ENCODE measurements at regions not wholly inside any gene's neighbourhood (a gene's known extent, or its start where the extent isn't known, plus 50 kb on each side); places are given as distances from the start of the nearest gene placed in this dataset.

GRCh38 chr22:48619721-48620120, 1208.0 kb downstream of the BRD1 start:
- Mint-ChIP-seq H3K4me1 (peaks cover under 1% of the 10 kb centered on the region), H3K27me3 (ENCODE audit: low read depth) (no peaks in the 10 kb centered on the region), H3K4me3 (no peak overlapping the region), H3K27ac (ENCODE audit: unreplicated experiment) (no peak overlapping the region), H3K36me3 (ENCODE audit: low read depth) (no peaks in the 10 kb centered on the region), H3K9me3 (no peaks in the 10 kb centered on the region)
- no peak for TF ChIP-seq CTCF (conservative IDR thresholded peaks at IDR 0.05)
- no peak for DNase-seq (ENCODE audit: low read depth, low spot score)

GRCh38 chr22:48618326-48618725, 1209.3 kb downstream of the BRD1 start:
- Mint-ChIP-seq H3K27me3 (ENCODE audit: low read depth) (no peaks in the 10 kb centered on the region), H3K4me1 (no peaks in the 10 kb centered on the region), H3K4me3 (no peak overlapping the region), H3K9me3 (no peaks in the 10 kb centered on the region), H3K36me3 (ENCODE audit: low read depth) (no peaks in the 10 kb centered on the region), H3K27ac (ENCODE audit: unreplicated experiment) (no peak overlapping the region)
- DNase-seq (ENCODE audit: low read depth, low spot score) = no peak
- TF ChIP-seq CTCF (conservative IDR thresholded peaks at IDR 0.05) = no peak

- Mint-ChIP-seq H3K27me3 (ENCODE audit: low read depth) (no peaks in the 10 kb centered on the region), H3K27ac (ENCODE audit: unreplicated experiment) (peak overlapping the region; percentile 81), H3K36me3 (ENCODE audit: low read depth) (no peaks in the 10 kb centered on the region), H3K4me3 (no peak overlapping the region), H3K9me3 (no peaks in the 10 kb centered on the region), H3K4me1 (no peaks in the 10 kb centered on the region)
- TF ChIP-seq CTCF (conservative IDR thresholded peaks at IDR 0.05) = no peak
- DNase-seq (ENCODE audit: low read depth, low spot score) = no peak
Measured at GRCh38 chr22:48616656-48617055, 1211.0 kb downstream of the BRD1 start.

- Mint-ChIP-seq H3K27ac (ENCODE audit: unreplicated experiment) (no peak overlapping the region), H3K9me3 (no peaks in the 10 kb centered on the region), H3K4me3 (no peak overlapping the region), H3K27me3 (ENCODE audit: low read depth) (no peaks in the 10 kb centered on the region), H3K4me1 (no peaks in the 10 kb centered on the region), H3K36me3 (ENCODE audit: low read depth) (no peaks in the 10 kb centered on the region)
- DNase-seq (ENCODE audit: low read depth, low spot score) = no peak
- no peak for TF ChIP-seq CTCF (conservative IDR thresholded peaks at IDR 0.05)
Measured at GRCh38 chr22:48615171-48616008, 1212.3 kb downstream of the BRD1 start.

GRCh38 chr22:48613566-48614200, 1214.0 kb downstream of the BRD1 start:
- TF ChIP-seq CTCF (conservative IDR thresholded peaks at IDR 0.05) = no peak
- H3K36me3 Mint-ChIP-seq (ENCODE audit: low read depth) = no peaks in the 10 kb centered on the region
- H3K27ac Mint-ChIP-seq (ENCODE audit: unreplicated experiment) = no peak overlapping the region
- H3K9me3 Mint-ChIP-seq = no peaks in the 10 kb centered on the region
- H3K4me3 Mint-ChIP-seq = no peak overlapping the region
- no peak for DNase-seq (ENCODE audit: low read depth, low spot score)
- H3K27me3 Mint-ChIP-seq (ENCODE audit: low read depth) = no peaks in the 10 kb centered on the region
- H3K4me1 Mint-ChIP-seq = no peaks in the 10 kb centered on the region

All from neural crest cell (in vitro differentiated cells).